Hematopoietic multipotent progenitor cell treated with erythropoietin and hydrocortisone succinate and interleukin-3 and kit ligand, for 17 days (in vitro differentiated cells): ENCODE measurements at regions not wholly inside any gene's neighbourhood (a gene's known extent, or its start where the extent isn't known, plus 50 kb on each side); places are given as distances from the start of the nearest gene placed in this dataset.
"Not testable (repeated sequence)": the region's sequence is repeated elsewhere in the genome, so short reads cannot be mapped to it uniquely, and the experiment has no call there.

Source experiments
- DNase-seq: peaks from one replicate; pipeline ENCODE4 v3.0.0-alpha.2; 2015; ENCODE audit warnings: low spot score

DNA sequence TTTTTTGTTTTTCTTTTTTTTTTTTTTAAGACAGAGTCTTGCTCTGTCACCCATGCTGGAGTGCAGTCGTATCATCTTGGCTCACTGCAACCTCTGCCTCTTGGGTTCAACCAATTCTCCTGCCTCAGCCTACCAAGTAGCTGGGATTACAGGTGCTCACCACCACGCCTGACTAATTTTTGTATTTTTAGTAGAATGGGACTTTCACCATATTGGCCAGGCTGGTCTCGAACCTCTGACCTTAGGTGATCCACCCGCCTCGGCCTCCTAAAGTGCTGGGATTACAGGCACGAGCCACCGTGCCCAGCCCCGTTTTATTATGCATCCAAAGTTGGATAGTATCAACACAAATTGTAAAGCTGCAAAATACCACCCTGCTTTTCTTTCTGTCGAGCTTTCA lies 154.9 kb downstream of the CRPPA start:
- not testable (repeated sequence) for DNase-seq

DNA sequence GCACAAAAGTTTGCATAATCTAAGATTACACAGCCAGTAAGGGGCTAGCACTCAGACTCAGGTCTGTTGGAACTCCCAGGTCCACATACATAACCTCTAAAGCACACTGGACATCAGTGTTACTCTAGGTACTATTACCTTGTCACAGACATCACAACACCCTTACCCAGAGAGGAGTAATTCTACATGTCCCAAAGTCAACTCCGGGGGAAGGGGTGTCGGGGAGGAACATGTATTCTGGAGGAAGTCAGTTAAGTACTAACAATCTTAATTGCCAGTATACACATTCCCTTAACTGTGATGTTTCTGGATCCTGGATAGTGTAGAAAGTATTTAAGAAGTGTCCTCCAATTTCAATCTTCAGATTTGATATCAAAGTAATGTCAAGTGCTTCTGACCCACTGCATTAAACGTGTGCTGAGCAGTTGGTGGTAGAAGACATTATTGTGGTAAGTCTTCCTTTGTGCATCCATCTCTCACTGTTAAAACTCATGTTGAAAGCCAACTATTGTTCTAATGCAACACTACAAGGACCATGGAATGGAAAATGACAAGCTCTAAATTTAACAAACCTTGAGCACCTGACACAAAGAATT lies 155.4 kb downstream of the CRPPA start:
- no peak for DNase-seq

DNA sequence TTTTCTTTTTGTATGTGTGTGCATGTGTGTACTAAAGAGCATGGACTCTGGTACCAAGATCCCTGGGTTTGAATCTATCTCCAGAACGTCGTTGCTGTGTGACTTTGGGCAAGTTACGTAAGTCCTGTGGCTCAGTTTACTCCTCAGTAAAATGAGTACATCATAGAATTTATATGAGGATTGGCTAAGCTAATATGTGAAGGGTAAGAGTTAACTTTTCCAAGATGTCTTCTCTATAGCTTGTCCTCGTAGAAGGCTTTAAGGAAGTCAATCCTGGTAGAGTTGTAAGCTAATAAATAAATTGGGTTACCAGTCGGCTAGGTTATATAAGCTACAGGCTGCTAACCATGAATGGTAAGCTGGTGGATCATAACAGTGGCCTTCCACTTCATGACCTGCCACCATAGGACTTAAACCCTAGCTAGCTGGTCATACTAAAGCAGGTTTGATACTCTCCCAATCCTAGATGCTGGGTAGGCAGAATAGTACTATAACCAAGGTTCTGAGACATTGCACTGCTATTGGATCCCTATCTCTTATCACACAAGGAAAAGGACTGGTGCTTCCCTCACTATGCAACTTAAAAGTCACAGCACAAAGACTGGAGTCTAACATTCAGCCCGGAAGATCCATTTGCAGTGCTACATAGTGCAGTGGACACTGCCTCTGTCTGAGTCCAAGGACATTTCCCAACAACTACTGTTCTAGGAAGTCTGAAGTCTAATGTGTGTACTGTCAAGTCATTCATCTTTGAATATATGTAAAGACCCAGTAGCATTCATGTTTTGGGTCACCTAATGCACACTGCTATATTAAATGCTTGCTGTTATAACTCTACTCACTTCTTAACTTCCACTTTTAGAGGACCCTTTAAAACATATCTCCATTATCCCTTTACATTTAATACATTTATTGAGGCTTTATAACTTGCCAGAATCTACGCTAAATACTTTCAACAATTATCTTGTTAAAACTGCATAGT lies 156.2 kb downstream of the CRPPA start:
- no peak for DNase-seq

DNA sequence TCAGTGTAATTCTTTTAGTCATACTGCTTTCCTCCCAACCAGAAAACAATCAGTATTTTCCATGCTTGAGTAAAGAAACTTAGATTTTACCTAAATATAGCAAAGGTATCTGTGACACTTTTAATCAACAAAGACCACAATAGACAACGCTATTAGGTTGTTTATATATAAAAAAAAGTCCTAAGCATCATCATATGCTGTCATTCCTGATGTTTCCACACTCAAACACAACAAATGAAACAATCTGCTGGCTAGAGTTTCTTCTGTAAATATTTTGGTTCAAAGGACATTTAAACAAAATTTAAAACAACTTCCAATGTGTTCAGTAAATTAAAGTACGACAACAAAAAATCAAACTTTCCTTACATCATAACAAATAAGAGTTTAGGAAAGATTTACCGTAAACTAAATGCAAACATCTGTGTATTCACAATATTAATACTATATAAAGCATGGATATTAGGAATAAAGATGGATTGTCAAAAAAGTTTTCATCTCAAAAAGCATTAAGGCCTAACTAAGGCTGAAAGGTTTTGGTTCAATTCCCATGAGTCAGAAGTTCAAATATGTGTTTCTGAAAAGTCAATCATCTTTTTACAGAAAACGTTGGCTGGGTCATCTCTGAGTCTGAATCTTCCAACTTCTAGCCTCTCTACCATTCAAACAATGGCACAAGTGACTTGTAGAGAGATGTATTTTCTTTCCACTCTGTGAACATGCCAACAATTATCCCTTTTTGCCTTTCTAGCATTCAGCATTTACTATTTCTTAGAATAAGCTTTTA lies 157.1 kb downstream of the CRPPA start:
- no peak for DNase-seq

DNA sequence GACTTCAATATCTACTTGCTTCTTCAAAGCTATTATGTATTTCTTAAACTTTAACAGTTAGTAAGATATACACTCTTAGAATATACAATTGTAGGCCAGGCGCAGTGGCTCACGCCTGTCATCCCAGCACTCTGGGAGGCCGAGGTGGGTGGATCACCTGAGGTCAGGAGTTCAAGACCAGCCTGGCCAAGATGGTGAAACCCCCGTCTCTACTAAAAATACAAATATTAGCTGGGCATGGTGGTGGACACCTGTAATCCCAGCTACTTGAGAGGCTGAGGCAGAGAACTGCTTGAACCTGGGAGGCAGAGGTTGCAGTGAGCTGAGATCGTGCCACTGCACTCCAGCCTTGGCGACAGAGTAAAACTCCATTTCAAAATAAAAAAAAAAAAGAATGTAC lies 158.0 kb downstream of the CRPPA start:
- not testable (repeated sequence) for DNase-seq

DNA sequence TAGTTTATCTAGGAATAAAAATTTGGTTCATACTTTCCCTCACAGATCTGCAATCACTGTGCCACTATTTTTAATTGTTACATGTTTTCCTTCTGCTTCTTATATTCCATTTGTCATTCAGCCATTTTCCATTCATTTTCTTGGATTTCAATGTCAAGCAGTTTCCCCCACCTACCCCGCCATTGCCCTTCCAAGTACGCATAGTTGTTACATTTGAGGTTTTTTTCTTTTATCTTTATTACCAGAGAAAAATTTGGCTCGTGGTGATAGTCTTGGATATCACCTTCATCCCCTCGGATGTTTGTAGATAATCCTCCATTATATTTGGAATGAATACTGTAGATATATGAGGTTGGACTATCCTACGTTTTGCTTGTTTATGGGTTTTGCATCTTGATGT lies 159.7 kb downstream of the CRPPA start:
- no peak for DNase-seq

DNA sequence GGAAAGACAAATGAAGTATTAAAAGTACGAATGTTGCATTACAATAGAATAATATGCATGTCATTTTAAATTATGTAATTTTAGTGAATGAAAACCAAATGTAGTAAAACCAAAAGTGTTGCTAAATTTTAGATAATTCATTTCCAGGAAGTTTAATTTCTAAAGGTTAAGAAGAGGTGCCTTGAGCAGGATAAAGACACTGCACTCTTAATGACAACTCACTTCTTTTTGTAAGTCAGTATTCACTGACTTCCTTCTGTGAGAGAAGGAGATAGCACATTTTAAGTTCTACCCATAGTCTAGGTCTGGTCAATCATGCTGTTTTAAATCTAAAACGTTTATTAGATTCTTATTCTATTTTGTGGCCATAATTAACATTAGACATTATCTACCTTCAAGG lies 160.2 kb downstream of the CRPPA start:
- no peak for DNase-seq

DNA sequence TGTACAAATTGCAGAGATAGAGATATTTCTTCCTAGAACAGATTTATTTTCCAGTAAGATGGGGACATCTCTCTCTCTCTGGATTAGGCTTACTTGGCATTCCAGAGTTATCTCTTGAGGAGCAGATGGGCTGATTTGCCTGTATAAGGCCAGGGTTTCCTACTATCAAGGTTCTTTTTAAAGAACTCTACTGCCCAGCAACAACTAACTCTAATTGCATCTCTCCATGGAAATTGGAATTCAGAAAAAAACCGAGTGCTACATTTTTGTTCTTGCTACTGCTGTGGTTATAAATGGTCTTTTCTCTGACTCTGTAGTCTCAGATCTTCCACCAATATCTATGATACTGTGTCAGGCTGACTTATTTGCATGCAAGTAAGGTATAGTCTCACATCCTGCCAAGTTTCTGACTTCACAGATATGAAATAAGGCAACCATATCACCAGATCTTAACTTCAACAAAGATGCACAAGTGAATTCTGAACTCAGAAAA lies 161.1 kb downstream of the CRPPA start:
- no peak for DNase-seq

DNA sequence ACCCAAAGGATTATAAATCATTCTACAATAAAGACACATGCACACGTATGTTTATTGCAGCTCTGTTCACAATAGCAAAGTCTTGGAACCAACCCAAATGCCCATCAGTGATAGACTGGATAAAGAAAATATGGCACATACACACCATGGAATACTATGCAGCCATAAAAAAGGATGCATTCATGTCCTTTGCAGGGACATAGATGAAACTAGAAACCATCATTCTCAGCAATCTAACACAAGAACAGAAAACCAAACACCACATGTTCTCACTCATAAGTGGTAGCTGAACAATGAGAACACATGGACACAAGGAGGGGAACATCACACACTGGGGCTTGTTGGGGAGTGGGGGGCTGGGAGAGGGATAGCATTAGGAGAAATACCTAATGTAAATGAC lies 164.9 kb downstream of the CRPPA start:
- DNase-seq, result not testable (repeated sequence)

DNA sequence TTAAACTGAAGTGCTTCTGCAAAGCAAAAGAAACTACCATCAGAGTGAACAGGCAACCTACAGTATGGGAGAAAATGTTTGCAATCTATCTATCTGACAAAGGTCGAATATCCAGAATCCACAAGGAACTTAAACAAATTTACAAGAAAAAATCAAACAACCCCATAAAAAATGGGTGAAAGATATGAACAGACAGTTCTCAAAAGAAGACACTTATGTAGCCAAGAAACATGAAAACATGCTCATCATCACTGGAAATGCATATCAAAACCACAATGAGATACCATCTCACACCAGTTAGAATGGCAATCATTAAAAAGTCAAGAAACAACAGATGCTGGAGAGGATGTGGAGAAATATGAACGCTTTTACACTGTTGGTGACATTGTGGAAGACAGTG lies 165.4 kb downstream of the CRPPA start:
- DNase-seq, result not testable (repeated sequence)

DNA sequence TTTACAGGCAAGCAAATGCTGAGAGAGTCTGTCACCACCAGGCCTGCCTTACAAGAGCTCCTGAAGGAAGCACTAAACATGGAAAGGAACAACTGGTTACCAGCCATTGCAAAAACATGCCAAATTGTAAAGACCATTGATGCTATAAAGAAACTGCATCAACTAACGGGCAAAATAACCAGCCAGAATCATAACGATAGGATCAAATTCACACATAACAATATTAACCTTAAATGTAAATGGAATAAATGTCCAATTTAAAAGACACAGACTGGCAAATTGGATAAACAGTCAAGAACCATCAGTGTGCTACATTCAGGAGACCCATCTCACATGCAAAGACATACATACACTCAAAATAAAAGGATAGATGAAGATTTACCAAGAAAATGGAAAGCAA lies 170.7 kb downstream of the CRPPA start:
- not testable (repeated sequence) for DNase-seq

DNA sequence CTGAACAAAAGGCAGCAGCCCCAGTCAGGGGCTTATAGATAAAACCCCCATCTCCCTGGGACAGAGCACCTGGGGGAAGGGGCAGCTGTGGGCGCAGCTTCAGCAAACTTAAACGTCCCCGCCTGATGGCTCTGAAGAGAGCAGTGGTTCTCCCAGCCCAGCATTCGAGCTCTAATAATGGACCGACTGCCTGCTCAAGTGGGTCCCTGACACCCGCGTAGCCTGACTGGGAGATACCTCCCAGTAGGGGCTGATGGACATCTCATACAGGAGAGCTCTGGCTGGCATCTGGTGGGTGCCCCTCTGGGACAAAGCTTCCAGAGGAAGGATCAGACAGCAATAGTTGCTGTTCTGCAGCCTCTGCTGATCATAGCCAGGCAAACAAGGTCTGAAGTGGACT lies 172.1 kb downstream of the CRPPA start:
- not testable (repeated sequence) for DNase-seq

DNA sequence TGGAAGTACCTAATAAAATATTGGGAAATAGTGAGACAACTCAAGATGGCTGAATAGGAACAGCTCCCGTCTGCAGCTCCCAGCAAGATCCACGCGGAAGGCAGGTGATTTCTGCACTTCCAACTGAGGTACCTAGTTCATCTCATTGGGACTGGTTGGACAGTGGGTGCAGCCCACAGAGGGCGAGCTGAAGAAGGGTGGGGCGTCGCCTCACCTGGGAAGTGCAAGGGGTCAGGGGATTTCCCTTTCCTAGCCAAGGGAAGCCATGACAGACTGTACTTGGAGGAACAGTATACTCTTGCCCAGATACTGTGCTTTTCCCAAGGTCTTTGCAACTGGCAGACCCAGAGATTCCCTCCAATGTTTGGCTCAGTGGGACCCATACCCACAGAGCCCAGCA lies 172.8 kb downstream of the CRPPA start:
- DNase-seq, result not testable (repeated sequence)

DNA sequence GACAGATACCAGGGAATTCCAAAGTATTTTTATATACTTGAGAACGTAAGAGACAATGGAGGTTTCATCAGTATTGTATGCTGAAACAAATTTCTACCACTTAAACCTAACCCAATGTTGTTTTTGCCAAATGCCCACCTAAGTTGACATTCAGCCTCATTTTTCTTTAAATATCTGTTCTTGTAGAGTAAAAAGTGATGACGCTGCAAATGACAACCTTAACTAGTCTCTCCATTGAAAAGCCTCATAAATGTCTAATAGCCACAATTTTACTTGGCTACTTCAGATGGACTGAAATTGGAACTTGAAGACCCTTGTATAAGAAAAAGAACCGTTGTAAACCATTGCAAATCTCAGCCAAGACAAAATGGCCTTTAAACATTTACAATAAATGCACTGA lies 176.9 kb downstream of the CRPPA start:
- DNase-seq, result no peak

DNA sequence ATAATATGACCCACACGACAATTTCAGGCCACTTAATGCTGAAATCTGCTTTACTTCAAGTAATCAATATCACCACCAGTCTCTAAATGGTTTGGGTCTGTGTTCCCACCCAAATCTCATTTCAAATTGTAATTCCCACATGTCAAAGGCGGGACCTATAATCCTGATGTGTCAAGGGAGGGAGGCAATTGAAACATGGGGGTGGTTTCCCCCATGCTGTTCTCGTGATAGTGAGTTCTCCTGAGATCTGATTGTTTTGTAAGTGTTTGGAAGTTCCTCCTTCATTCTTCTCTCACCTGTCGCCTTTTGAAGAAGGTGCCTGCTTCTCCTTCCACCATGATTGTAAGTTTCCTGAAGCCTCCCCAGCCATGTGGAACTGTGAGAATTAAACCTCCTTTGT lies 178.4 kb downstream of the CRPPA start:
- DNase-seq, result no peak

DNA sequence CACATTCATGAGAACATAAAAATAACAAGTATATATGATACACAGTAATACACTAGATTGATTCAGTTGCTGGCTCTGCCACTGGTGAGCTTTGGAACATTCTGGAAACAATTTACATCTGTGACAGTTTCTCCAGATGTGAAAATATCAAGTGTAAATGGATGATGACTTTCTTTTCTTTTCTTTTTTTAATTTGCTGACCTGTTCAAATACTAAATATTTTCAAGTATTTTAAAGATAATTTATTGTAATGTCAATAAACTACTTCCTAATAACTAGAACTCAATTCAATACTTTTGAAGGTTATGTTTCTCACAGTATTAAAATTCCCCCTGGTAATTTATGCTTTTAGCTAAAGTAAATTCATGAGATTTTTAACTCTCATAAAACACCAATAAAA lies 180.3 kb downstream of the CRPPA start:
- DNase-seq, result no peak

DNA sequence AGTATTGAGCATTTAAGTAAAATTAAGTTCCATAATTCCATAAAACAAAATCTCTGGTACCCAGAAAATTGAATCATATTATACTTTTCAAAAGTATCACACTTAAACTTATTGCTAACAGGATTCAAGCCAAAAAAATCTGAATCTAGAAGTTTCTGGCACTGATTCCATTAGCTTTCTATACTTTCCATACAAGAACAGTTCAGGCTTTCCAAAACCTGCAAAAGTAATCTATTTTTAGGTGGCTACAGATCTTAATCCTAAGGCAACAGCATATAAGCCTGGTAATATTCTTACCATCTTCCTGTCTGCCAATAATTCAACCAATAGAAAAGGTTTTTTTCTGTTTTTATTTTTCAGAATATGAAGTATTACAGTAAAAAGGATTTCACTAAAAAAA lies 185.0 kb downstream of the CRPPA start:
- DNase-seq, result no peak

DNA sequence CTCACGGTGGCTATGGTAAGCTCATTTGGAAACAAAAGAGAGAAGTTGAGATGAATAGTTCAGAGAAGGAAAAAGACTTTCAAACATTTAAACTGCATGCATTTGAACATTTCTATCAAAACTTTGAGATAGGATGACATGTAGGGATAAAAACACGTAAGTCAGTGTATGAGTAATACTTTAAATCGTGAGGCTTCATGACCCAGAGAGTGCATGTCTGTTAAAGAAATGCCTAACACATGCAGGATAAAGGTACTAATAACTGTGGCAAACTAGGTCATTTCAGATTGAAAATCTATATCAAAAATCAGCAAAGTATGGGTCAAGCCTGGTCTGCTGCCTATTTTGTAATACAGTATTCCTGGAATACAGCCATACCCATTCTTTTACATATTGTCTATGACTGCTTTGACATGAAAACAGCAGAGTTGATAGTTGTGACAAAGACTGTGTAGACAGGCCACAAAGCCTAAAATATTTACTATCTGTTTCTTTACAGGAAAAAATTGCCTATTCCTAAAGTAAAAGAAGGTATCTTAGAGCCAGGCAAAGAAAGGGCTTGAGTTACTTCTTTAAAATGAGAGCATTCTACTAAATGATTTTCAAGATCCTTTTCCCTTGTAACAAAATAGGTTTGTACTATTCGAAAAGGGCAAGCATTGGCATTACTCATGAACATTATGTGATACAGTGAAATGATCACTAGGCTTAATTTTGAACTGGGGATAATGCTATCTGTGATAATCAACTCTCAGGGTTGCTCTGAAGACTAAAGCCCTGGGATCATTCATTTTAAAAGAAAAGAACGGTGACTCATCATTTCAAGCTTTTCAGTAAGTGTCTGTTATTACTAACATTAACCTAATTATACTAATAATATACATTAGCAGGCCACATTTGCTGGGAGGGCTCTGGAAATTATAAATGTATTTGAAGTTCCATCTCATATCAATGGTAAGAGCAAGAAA lies 185.9 kb downstream of the CRPPA start:
- no peak for DNase-seq

DNA sequence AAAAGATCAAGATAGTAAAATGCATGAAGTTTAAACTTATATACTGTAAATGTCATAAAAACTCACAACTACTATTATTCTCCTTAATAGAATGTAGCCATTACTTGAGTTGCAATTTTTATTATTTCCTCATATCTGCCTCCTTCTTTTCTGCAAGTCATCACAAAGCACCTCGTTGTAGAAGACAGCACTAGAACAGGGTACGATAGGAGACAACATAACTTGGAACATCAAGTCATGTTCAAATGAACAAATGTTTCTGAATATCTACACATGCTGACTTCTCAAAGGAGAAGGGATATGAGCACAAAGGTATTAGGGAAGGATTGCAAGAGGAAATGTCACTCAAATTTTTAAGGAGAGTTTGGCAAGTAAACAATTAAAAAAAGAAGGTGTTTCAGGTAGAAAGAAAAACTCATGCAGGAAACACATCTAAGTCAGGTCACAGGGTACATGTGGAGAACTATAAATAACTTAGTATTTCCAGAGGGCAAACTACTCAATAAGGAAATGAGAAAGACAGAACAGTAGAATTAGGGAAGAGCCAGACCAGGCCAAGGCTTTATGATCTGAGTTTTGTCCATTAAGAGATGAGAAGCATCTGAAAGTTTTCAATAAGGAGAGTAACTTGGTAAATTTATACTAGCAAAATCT lies 186.7 kb downstream of the CRPPA start:
- DNase-seq, result no peak

DNA sequence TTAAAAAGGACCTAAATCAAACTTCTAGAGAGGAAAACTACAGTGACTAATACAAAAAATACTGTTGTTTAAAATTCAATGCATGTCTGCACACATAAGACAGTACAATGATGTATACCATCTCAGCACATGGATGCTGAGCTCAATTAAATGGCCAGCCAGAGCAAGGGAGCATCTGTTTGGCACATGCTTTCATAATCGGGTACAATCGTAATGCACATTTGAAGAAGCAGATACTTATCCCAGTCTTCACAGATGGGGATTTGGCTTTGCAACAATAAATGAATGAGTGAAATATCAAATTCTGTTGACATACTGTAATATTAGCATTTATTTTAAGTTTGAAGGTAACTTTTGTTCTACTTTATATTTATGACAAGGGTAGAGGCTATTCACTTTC lies 187.8 kb downstream of the CRPPA start:
- DNase-seq, result no peak

DNA sequence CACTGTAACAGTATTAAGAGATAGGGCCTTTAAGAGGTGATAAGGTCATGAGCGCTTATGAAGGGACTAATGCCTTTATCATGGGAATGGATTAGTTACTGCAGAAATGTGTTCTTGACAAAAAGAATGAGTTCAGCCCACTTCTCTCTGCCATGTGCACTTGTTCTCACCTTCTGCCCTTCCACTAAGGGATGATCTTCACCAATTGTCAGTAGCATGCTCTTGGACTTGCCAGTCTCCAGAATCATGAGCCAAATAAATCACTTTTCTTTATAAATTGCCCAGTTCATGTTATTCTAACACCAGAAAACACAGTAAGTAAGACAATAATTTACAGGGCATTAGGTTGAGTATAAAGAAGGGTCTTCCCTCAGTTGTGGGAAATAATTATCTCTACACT lies 189.1 kb downstream of the CRPPA start:
- DNase-seq, result no peak
